A549 (cell line): ENCODE measurements at regions not wholly inside any gene's neighbourhood (a gene's known extent, or its start where the extent isn't known, plus 50 kb on each side); places are given as distances from the start of the nearest gene placed in this dataset.

Experiments
- ATAC-seq, 2 experiments: fragments of 200-7000 bp in 1 of 2; fragments of >200 bp in 1 of 2; cut with Nextera tagmentation in 1 of 2; cut with Tn5 transposase in 1 of 2; 3 replicates each; pipeline versions ENCODE4 v1.8.0 to v1.9.1; 2018 to 2020; ENCODE audit warnings: mild to moderate bottlenecking in 1 of 2, moderate library complexity in 1 of 2
- CTCF ChIA-PET: fragments of 300-600 bp; sonication (Branson Sonifier 250); formaldehyde crosslinking; extraction: SDS; loops from one replicate; lab custom pipeline; 2021; ENCODE audit warnings: antibody characterized with exemption, inconsistent platforms; lab: Yijun Ruan, JAX
- POLR2A ChIA-PET: fragments of 350-600 bp; formaldehyde crosslinking; extraction: SDS; loops from one replicate; lab custom pipeline; 2021; ENCODE audit warnings: antibody characterized with exemption, inconsistent platforms; lab: Yijun Ruan, JAX
- DNase-seq, 2 experiments: peaks; one replicate each; pipeline versions ENCODE4 v3.0.0 to v3.0.0-alpha.2; 2011 to 2016; ENCODE audit warnings: low read depth in 1 of 2, low spot score in 1 of 2
- FAIRE-seq: peaks from 2 replicates; lab custom pipeline; 2011; peaks lifted over from hg19 to GRCh38; lab: Jason Lieb, UNC
- H3K27ac ChIP-seq, 2 experiments: fragments of >200 bp; sonication (Bioruptor Twin); formaldehyde crosslinking; 3 replicates each; pipeline ENCODE4 v1.5.1; 2016 to 2017
- H3K4me1 ChIP-seq: fragments of >200 bp; sonication (Bioruptor Twin); formaldehyde crosslinking; 3 replicates; pipeline ENCODE4 v1.6.1; 2016
- H3K4me2 ChIP-seq: fragments of >200 bp; sonication (Bioruptor Twin); formaldehyde crosslinking; 3 replicates; pipeline ENCODE4 v1.6.1; 2016
- H3K4me3 ChIP-seq: fragments of >200 bp; sonication (Bioruptor Twin); formaldehyde crosslinking; 3 replicates; pipeline ENCODE4 v1.5.1; 2016
- H3K9me3 ChIP-seq: fragments of >200 bp; sonication (Bioruptor Twin); formaldehyde crosslinking; 3 replicates; pipeline ENCODE4 v1.6.1; 2016
- EHF ChIP-seq: fragments of 250-450 bp; sonication (Bioruptor Pico); IDR thresholded peaks from 2 replicates; pipeline ENCODE4 v1.5.0; 2020; ENCODE audit warnings: mild to moderate bottlenecking
- ESRRA ChIP-seq: fragments of 150-350 bp; IDR thresholded peaks from 2 replicates; pipeline ENCODE4 v1.6.1; 2014; ENCODE audit warnings: mild to moderate bottlenecking, low read length, borderline replicate concordance
- HDAC2 ChIP-seq: fragments of 200-600 bp; sonication (generic); IDR thresholded peaks from 2 replicates; pipeline ENCODE4 v1.6.1; 2016
- HOXA7 ChIP-seq: fragments of 250-450 bp; sonication (Bioruptor Pico); IDR thresholded peaks from 2 replicates; pipeline ENCODE4 v1.5.0; 2020; ENCODE audit warnings: mild to moderate bottlenecking, moderate library complexity
- HOXB5 ChIP-seq: fragments of 250-450 bp; sonication (Bioruptor Pico); IDR thresholded peaks from 2 replicates; pipeline ENCODE4 v1.5.0; 2020; ENCODE audit warnings: mild to moderate bottlenecking, moderate library complexity
- KDM5A ChIP-seq: fragments of 200-600 bp; sonication (generic); IDR thresholded peaks from 2 replicates; pipeline ENCODE4 v1.6.1; 2016; ENCODE audit warnings: antibody characterized with exemption, mild to moderate bottlenecking
- MAFK ChIP-seq: fragments of 450-650 bp; IDR thresholded peaks from 2 replicates; pipeline ENCODE4 v1.6.1; 2014; ENCODE audit not compliant: partially characterized antibody
- MAZ ChIP-seq: fragments of 150-350 bp; IDR thresholded peaks from 2 replicates; pipeline ENCODE4 v1.6.1; 2014; ENCODE audit warnings: antibody characterized with exemption, low read depth, low read length, borderline replicate concordance
- MYC ChIP-seq: IDR thresholded peaks from 2 replicates; pipeline ENCODE4 v1.6.1; 2012; ENCODE audit warnings: mild to moderate bottlenecking, inconsistent platforms, low read length, improper control_type of control experiment, borderline replicate concordance
- NFE2L2 ChIP-seq: fragments of 150-350 bp; conservative IDR thresholded peaks from 2 replicates; pipeline ENCODE4 v1.6.1; 2014; ENCODE audit warnings: low read length
- NPAS2 ChIP-seq: fragments of 250-450 bp; sonication (Bioruptor Pico); IDR thresholded peaks from 2 replicates; pipeline ENCODE4 v1.8.0; 2022; ENCODE audit warnings: mild to moderate bottlenecking, moderate library complexity, borderline replicate concordance
- NR3C1 ChIP-seq: fragments of >200 bp; sonication (Bioruptor Twin); formaldehyde crosslinking; IDR thresholded peaks from 3 replicates; pipeline ENCODE4 v1.6.1; 2017
- POLR2AphosphoS2 ChIP-seq: conservative IDR thresholded peaks from 2 replicates; pipeline ENCODE4 v1.6.1; 2012; ENCODE audit warnings: low read length, improper control_type of control experiment, inconsistent platforms
- RAD21 ChIP-seq, 2 experiments: fragments of >200 bp in 1 of 2; sonication (Bioruptor Twin) in 1 of 2; formaldehyde crosslinking in 1 of 2; IDR thresholded peaks in 1 of 2; conservative IDR thresholded peaks in 1 of 2; 2 replicates in 1 of 2; 3 replicates in 1 of 2; pipeline ENCODE4 v1.6.1; 2012 to 2018; ENCODE audit warnings: inconsistent platforms in 1 of 2
- RCOR1 ChIP-seq: fragments of 150-350 bp; IDR thresholded peaks from 2 replicates; pipeline ENCODE4 v1.6.1; 2014; ENCODE audit warnings: antibody characterized with exemption, low read length, low read depth
- RFX5 ChIP-seq: fragments of 450-650 bp; IDR thresholded peaks from 2 replicates; pipeline ENCODE4 v1.7.1; 2014; ENCODE audit warnings: antibody characterized with exemption, mild to moderate bottlenecking, moderate library complexity
- ZC3H11A ChIP-seq: fragments of 450-650 bp; IDR thresholded peaks from 2 replicates; pipeline ENCODE4 v1.6.1; 2014; ENCODE audit warnings: antibody characterized with exemption, mild to moderate bottlenecking
- ZFP36 ChIP-seq: fragments of 450-650 bp; IDR thresholded peaks from 2 replicates; pipeline ENCODE4 v1.6.1; 2014; ENCODE audit warnings: borderline replicate concordance; ENCODE audit not compliant: partially characterized antibody
- ZNF302 ChIP-seq: fragments of 250-450 bp; sonication (Bioruptor Pico); IDR thresholded peaks from 2 replicates; pipeline ENCODE4 v1.9.0; 2021; ENCODE audit warnings: inconsistent platforms, mild to moderate bottlenecking, moderate library complexity
- ZSCAN20 ChIP-seq: fragments of 250-450 bp; sonication (Bioruptor Pico); IDR thresholded peaks from 2 replicates; pipeline ENCODE4 v1.8.0; 2022; ENCODE audit warnings: mild to moderate bottlenecking, moderate library complexity
- WGBS: methylation state at CpG from one replicate; pipeline ENCODE4 v1.1.6; 2017; ENCODE audit errors: missing lambda C conversion rate; 5-methylcytosine and 5-hydroxymethylcytosine counted together
- TF ChIP-seq, protein P1 (sequence below): IDR thresholded peaks from 2 replicates; pipeline ENCODE4 v1.6.1; 2012; ENCODE audit warnings: low read depth, borderline replicate concordance
- TF ChIP-seq, protein P2 (sequence below): fragments of >200 bp; sonication (Bioruptor Twin); formaldehyde crosslinking; IDR thresholded peaks from 3 replicates; pipeline ENCODE4 v1.6.1; 2016
- TF ChIP-seq, protein P3 (sequence below): fragments of >200 bp; sonication (Bioruptor Twin); formaldehyde crosslinking; IDR thresholded peaks from 2 replicates; pipeline ENCODE4 v1.6.1; 2016
- TF ChIP-seq, protein P4 (sequence below): fragments of 450-650 bp; IDR thresholded peaks from 2 replicates; pipeline ENCODE4 v1.6.1; 2014; ENCODE audit warnings: antibody characterized with exemption
- TF ChIP-seq, protein P5 (sequence below): fragments of >200 bp; sonication (Bioruptor Twin); formaldehyde crosslinking; IDR thresholded peaks from 3 replicates; pipeline ENCODE4 v1.5.1; 2016

DNA sequence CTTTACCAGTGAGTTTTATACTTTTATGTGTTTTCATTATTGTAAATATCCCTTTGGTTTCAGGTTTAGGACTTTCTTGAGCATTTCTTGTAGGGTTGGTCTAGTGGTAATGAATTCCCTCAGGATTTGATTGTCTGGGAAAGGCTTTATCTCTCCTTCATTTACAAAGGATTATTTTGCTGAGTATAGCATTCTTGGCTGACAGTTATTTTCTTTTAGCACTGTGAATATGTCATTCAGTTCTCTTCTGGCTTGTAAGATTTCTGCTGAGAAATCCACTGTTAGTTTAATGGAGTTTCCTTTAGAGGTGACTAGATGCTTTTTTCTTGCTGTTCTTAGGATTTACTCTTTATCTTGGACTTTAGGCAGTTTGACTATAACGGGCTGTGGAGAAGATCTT lies 373.9 kb downstream of the TSN start:
- no peak for DNase-seq
- H3K27ac ChIP-seq: no peak overlapping the region
- CTCF ChIA-PET: no interaction called here
- peak; percentile 55 for TF ChIP-seq MAFK
- TF ChIP-seq, protein P1, sequence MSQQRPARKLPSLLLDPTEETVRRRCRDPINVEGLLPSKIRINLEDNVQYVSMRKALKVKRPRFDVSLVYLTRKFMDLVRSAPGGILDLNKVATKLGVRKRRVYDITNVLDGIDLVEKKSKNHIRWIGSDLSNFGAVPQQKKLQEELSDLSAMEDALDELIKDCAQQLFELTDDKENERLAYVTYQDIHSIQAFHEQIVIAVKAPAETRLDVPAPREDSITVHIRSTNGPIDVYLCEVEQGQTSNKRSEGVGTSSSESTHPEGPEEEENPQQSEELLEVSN: no peak
- TF ChIP-seq, all 56 proteins: peak for 1
- ATAC-seq (no peak), FAIRE-seq (no peak)
- Histone ChIP-seq H3K4me1 (no peaks in the 10 kb centered on the region), H3K9me3 (no peaks in the 10 kb centered on the region), H3K4me3 (no peak overlapping the region), H3K4me2 (no peak overlapping the region)
- 0% methylated on average over 1 of the region's 1 CpG for WGBS
- POLR2A ChIA-PET: no interaction called here

DNA sequence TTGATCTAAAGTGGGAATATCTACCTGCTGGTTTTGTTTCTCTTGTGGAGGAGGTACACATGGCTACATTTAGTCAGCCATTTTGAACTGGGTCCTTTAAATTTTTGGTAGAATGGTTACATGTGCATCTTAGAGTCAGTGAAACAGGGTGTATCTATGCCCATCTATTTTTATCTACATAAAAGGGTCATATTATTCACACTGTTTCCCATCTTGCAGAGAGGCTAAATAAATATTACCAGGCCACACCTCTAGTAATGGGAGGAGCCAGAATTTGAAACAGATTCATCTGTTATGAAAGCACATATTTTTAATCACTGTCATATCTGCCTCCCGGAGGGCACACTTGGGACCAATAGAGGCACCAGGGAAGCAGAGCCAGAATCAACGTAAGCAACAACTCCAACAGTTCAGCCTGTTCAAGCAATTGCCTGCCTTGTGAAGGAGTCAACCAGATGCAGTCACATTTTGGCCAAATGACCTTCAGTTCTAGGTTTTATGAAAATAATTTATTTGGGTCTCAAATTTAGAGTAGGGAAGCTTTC lies 376.8 kb downstream of the TSN start:
- no peak for ATAC-seq
- TF ChIP-seq ZNF302 (CRISPR knock-in tag) (no peak), ZC3H11A (no peak), ZFP36 (no peak), KDM5A (no peak), NR3C1 (no peak), HOXA7 (CRISPR knock-in tag) (no peak), NPAS2 (CRISPR knock-in tag) (no peak), MAZ (no peak), NFE2L2 (no peak)
- TF ChIP-seq, protein P1: no peak
- TF ChIP-seq, protein P2, sequence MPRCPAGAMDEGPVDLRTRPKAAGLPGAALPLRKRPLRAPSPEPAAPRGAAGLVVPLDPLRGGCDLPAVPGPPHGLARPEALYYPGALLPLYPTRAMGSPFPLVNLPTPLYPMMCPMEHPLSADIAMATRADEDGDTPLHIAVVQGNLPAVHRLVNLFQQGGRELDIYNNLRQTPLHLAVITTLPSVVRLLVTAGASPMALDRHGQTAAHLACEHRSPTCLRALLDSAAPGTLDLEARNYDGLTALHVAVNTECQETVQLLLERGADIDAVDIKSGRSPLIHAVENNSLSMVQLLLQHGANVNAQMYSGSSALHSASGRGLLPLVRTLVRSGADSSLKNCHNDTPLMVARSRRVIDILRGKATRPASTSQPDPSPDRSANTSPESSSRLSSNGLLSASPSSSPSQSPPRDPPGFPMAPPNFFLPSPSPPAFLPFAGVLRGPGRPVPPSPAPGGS: no peak
- TF ChIP-seq, protein P3, sequence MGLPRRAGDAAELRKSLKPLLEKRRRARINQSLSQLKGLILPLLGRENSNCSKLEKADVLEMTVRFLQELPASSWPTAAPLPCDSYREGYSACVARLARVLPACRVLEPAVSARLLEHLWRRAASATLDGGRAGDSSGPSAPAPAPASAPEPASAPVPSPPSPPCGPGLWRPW: no peak
- TF ChIP-seq, all 56 proteins: peak for 0
- no peak overlapping the region for H3K4me3 ChIP-seq
- FAIRE-seq (no peak), DNase-seq (no peak)
- no peak overlapping the region for H3K27ac ChIP-seq
- ChIA-PET CTCF (interaction anchor here (1.1 kb wide), 1 partner anchor 9 kb away, joined by 3 read pairs; no protein-coding TSS in a partner anchor), POLR2A (no interaction called here)
- H3K4me1 ChIP-seq: no peaks in the 10 kb centered on the region
- no peak overlapping the region for H3K4me2 ChIP-seq
- no peaks in the 10 kb centered on the region for H3K9me3 ChIP-seq
- WGBS: 7% methylated on average over 2 of the region's 2 CpGs

DNA sequence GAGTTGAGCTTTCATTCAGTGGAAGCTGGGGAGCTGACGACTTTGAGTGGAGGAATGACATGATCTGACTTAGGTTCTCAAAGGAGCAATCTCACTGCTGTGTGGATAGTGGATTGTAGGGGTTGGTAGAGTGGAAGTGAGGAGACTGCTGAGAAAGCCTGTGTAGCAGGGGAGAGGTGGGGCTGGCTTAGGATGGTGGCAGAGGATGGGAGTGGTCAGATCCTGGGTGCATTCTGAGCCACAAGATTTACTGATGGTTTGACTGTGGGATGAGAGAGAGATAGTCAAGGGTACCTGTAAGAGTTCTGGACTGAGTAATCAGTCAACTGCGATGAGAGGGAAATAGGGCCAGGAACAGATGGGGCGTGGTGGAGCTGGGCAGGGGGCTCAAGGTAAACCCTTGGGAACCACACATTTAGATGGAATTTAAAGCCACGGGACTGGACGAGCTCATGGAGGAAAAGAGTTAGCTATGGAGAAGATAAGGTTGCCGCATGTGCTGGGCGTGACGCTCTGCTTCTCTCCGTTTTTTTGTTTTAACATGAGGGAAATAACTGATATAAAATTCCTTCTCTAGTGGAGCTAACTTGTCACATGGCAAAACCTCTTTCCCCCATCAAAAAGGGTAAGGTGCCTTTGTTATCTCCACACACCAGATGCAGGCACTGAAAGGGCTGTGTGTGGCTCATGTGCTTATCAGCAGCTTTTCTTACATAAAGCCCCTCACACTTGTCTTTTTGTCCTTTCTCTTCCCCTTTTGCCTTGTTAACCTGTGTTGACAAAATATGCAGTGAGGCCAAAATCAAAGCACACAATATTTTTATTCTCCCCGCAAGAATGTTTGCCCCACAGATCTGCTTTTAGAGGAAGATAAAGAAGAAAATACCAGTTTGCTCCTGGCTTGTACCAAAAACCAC lies 379.8 kb downstream of the TSN start:
- H3K4me3 ChIP-seq: no peak overlapping the region
- H3K4me2 ChIP-seq: no peak overlapping the region
- WGBS: 41% methylated on average over 10 of the region's 10 CpGs
- DNase-seq (no peak), FAIRE-seq (no peak), ATAC-seq (no peak)
- no peak overlapping the region for H3K27ac ChIP-seq
- TF ChIP-seq, protein P3: no peak
- TF ChIP-seq ZFP36 (no peak), HOXB5 (no peak), RCOR1 (no peak), ZSCAN20 (CRISPR knock-in tag) (no peak), HDAC2 (no peak), ESRRA (no peak), POLR2AphosphoS2 (no peak), NFE2L2 (no peak), RFX5 (no peak), EHF (CRISPR knock-in tag) (no peak), RAD21 (conservative IDR thresholded peaks at IDR 0.05 in 1 of 2, IDR thresholded peaks at IDR 0.05 in 1 of 2) (no peak), MYC (no peak), ZNF302 (CRISPR knock-in tag) (no peak)
- TF ChIP-seq, protein P4, sequence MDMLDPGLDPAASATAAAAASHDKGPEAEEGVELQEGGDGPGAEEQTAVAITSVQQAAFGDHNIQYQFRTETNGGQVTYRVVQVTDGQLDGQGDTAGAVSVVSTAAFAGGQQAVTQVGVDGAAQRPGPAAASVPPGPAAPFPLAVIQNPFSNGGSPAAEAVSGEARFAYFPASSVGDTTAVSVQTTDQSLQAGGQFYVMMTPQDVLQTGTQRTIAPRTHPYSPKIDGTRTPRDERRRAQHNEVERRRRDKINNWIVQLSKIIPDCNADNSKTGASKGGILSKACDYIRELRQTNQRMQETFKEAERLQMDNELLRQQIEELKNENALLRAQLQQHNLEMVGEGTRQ: no peak
- TF ChIP-seq, protein P5, sequence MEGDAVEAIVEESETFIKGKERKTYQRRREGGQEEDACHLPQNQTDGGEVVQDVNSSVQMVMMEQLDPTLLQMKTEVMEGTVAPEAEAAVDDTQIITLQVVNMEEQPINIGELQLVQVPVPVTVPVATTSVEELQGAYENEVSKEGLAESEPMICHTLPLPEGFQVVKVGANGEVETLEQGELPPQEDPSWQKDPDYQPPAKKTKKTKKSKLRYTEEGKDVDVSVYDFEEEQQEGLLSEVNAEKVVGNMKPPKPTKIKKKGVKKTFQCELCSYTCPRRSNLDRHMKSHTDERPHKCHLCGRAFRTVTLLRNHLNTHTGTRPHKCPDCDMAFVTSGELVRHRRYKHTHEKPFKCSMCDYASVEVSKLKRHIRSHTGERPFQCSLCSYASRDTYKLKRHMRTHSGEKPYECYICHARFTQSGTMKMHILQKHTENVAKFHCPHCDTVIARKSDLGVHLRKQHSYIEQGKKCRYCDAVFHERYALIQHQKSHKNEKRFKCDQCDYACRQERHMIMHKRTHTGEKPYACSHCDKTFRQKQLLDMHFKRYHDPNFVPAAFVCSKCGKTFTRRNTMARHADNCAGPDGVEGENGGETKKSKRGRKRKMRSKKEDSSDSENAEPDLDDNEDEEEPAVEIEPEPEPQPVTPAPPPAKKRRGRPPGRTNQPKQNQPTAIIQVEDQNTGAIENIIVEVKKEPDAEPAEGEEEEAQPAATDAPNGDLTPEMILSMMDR: no peak
- no peaks in the 10 kb centered on the region for H3K9me3 ChIP-seq
- no peaks in the 10 kb centered on the region for H3K4me1 ChIP-seq
- ChIA-PET CTCF (interaction anchor here (1.5 kb wide), 1 partner anchor 160 kb away, joined by 5 read pairs; no protein-coding TSS in a partner anchor), POLR2A (no interaction called here)
